WTC11 (cell line): ENCODE measurements at regions not wholly inside any gene's neighbourhood (a gene's known extent, or its start where the extent isn't known, plus 50 kb on each side); places are given as distances from the start of the nearest gene placed in this dataset.

Experiments
- ATAC-seq: fragments of 200-7000 bp; cut with Tn5 transposase; 2 replicates; pipeline ENCODE4 v1.10.0; 2021; ENCODE audit warnings: mild to moderate bottlenecking, moderate library complexity
- CTCF ChIA-PET: fragments of 300-600 bp; sonication (Branson Sonifier 250); formaldehyde crosslinking; loops from one replicate; lab custom pipeline; 2021; ENCODE audit warnings: antibody characterized with exemption; lab: Charles Lee
- POLR2A ChIA-PET: fragments of 350-600 bp; sonication (Branson Sonifier 250); formaldehyde crosslinking; loops from one replicate; lab custom pipeline; 2021; ENCODE audit warnings: antibody characterized with exemption; lab: Charles Lee
- DNase-seq: peaks from one replicate; pipeline ENCODE4 v3.0.0; 2021; ENCODE audit warnings: low spot score
- H3K27ac Mint-ChIP-seq: 2 replicates; pipeline ENCODE4 v1.8.0; 2021; ENCODE audit warnings: mixed read lengths
- H3K27me3 Mint-ChIP-seq: 2 replicates; pipeline ENCODE4 v1.8.0; 2021; ENCODE audit warnings: low read depth, mild to moderate bottlenecking, moderate library complexity, mixed read lengths
- H3K36me3 Mint-ChIP-seq: 2 replicates; pipeline ENCODE4 v1.8.0; 2021; ENCODE audit warnings: mixed read lengths
- H3K4me1 Mint-ChIP-seq: 2 replicates; pipeline ENCODE4 v1.8.0; 2022; ENCODE audit warnings: mixed read lengths
- H3K4me3 Mint-ChIP-seq: 2 replicates; pipeline ENCODE4 v1.8.0; 2021; ENCODE audit warnings: mild to moderate bottlenecking, moderate library complexity, mixed read lengths
- H3K9me3 Mint-ChIP-seq: 2 replicates; pipeline ENCODE4 v1.8.0; 2021; ENCODE audit warnings: mixed read lengths
- AFF4 ChIP-seq: sonication (generic); formaldehyde crosslinking; IDR thresholded peaks from 2 replicates; pipeline ENCODE4 v1.8.1; 2023; ENCODE audit warnings: mild to moderate bottlenecking, missing genetic modification reagents, borderline replicate concordance
- ATF6 ChIP-seq: sonication (generic); formaldehyde crosslinking; IDR thresholded peaks from 2 replicates; pipeline ENCODE4 v1.8.1; 2023; ENCODE audit warnings: mild to moderate bottlenecking, missing genetic modification reagents
- CREB1 ChIP-seq: sonication (generic); formaldehyde crosslinking; IDR thresholded peaks from 2 replicates; pipeline ENCODE4 v1.8.0; 2023; ENCODE audit warnings: mild to moderate bottlenecking, missing genetic modification reagents
- E2F5 ChIP-seq: sonication (generic); formaldehyde crosslinking; IDR thresholded peaks from 2 replicates; pipeline ENCODE4 v1.8.1; 2022; ENCODE audit warnings: mild to moderate bottlenecking, moderate library complexity, missing genetic modification reagents
- JUN ChIP-seq: sonication (generic); formaldehyde crosslinking; IDR thresholded peaks from 2 replicates; pipeline ENCODE4 v1.8.0; 2023; ENCODE audit warnings: mild to moderate bottlenecking, missing genetic modification reagents
- MXD4 ChIP-seq: fragments of 250-450 bp; sonication (Bioruptor Pico); IDR thresholded peaks from 2 replicates; pipeline ENCODE4 v1.8.0; 2021; ENCODE audit warnings: mild to moderate bottlenecking, moderate library complexity, borderline replicate concordance
- PRDM15 ChIP-seq: sonication (generic); formaldehyde crosslinking; IDR thresholded peaks from 2 replicates; pipeline ENCODE4 v1.8.0; 2022; ENCODE audit warnings: missing genetic modification reagents
- PRRX2 ChIP-seq: fragments of 250-450 bp; sonication (Bioruptor Pico); IDR thresholded peaks from 2 replicates; pipeline ENCODE4 v1.8.0; 2021; ENCODE audit warnings: mild to moderate bottlenecking
- TEAD1 ChIP-seq: sonication (generic); formaldehyde crosslinking; IDR thresholded peaks from 2 replicates; pipeline ENCODE4 v1.8.0; 2022; ENCODE audit warnings: mild to moderate bottlenecking, missing genetic modification reagents
- ZNF121 ChIP-seq: sonication (generic); formaldehyde crosslinking; IDR thresholded peaks from 2 replicates; pipeline ENCODE4 v1.8.0; 2023; ENCODE audit warnings: missing genetic modification reagents
- ZNF281 ChIP-seq: sonication (generic); formaldehyde crosslinking; IDR thresholded peaks from 2 replicates; pipeline ENCODE4 v1.8.0; 2023; ENCODE audit warnings: mild to moderate bottlenecking, missing genetic modification reagents
- ZNF317 ChIP-seq: sonication (generic); formaldehyde crosslinking; IDR thresholded peaks from 2 replicates; pipeline ENCODE4 v1.8.1; 2023; ENCODE audit warnings: low read depth, mild to moderate bottlenecking, moderate library complexity, missing genetic modification reagents, borderline replicate concordance
- ZNF671 ChIP-seq: fragments of 250-450 bp; sonication (Bioruptor Pico); IDR thresholded peaks from 2 replicates; pipeline ENCODE4 v1.8.0; 2021; ENCODE audit warnings: mild to moderate bottlenecking
- TF ChIP-seq, protein P1 (sequence below): sonication (generic); formaldehyde crosslinking; IDR thresholded peaks from 2 replicates; pipeline ENCODE4 v1.8.1; 2023; ENCODE audit warnings: mild to moderate bottlenecking, moderate library complexity, missing genetic modification reagents
- TF ChIP-seq, protein P2 (sequence below): sonication (generic); formaldehyde crosslinking; IDR thresholded peaks from 2 replicates; pipeline ENCODE4 v1.8.1; 2023; ENCODE audit warnings: mild to moderate bottlenecking, missing genetic modification reagents
- TF ChIP-seq, protein P3 (sequence below): fragments of 250-450 bp; sonication (Bioruptor Pico); IDR thresholded peaks from 2 replicates; pipeline ENCODE4 v1.9.0; 2021; ENCODE audit warnings: mild to moderate bottlenecking

GRCh38 chr1:194230351-194231144, 1044.1 kb upstream of the B3GALT2 start:
- Mint-ChIP-seq H3K27ac (no peak overlapping the region), H3K27me3 (no peaks in the 10 kb centered on the region), H3K9me3 (no peaks in the 10 kb centered on the region), H3K4me1 (no peaks in the 10 kb centered on the region), H3K36me3 (no peaks in the 10 kb centered on the region), H3K4me3 (no peak overlapping the region)
- CTCF ChIA-PET = no interaction called here
- DNase-seq = no peak
- POLR2A ChIA-PET = no interaction called here
- TF ChIP-seq ZNF671 (CRISPR knock-in tag) (no peak), ZNF281 (CRISPR knock-in tag) (no peak)
- TF ChIP-seq, all 79 proteins: peak for 0
- ATAC-seq = no peak

GRCh38 chr1:194228427-194228826, 1042.0 kb upstream of the B3GALT2 start:
- ChIA-PET POLR2A (interaction anchor here (0.7 kb wide), 1 partner anchor 1079 kb away, joined by 4 read pairs; no protein-coding TSS in a partner anchor), CTCF (no interaction called here)
- ATAC-seq = no peak
- H3K36me3 Mint-ChIP-seq = no peaks in the 10 kb centered on the region
- no peak overlapping the region for H3K4me3 Mint-ChIP-seq
- H3K27ac Mint-ChIP-seq = no peak overlapping the region
- H3K4me1 Mint-ChIP-seq = no peaks in the 10 kb centered on the region
- no peak for DNase-seq
- H3K9me3 Mint-ChIP-seq = no peaks in the 10 kb centered on the region
- H3K27me3 Mint-ChIP-seq = no peaks in the 10 kb centered on the region
- TF ChIP-seq MXD4 (CRISPR knock-in tag) = no peak
- TF ChIP-seq, protein P1, sequence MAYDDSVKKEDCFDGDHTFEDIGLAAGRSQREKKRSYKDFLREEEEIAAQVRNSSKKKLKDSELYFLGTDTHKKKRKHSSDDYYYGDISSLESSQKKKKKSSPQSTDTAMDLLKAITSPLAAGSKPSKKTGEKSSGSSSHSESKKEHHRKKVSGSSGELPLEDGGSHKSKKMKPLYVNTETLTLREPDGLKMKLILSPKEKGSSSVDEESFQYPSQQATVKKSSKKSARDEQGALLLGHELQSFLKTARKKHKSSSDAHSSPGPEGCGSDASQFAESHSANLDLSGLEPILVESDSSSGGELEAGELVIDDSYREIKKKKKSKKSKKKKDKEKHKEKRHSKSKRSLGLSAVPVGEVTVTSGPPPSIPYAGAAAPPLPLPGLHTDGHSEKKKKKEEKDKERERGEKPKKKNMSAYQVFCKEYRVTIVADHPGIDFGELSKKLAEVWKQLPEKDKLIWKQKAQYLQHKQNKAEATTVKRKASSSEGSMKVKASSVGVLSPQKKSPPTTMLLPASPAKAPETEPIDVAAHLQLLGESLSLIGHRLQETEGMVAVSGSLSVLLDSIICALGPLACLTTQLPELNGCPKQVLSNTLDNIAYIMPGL (CRISPR knock-in tag) = no peak
- TF ChIP-seq, protein P2, sequence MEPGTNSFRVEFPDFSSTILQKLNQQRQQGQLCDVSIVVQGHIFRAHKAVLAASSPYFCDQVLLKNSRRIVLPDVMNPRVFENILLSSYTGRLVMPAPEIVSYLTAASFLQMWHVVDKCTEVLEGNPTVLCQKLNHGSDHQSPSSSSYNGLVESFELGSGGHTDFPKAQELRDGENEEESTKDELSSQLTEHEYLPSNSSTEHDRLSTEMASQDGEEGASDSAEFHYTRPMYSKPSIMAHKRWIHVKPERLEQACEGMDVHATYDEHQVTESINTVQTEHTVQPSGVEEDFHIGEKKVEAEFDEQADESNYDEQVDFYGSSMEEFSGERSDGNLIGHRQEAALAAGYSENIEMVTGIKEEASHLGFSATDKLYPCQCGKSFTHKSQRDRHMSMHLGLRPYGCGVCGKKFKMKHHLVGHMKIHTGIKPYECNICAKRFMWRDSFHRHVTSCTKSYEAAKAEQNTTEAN = no peak
- no peak for TF ChIP-seq PRRX2 (CRISPR knock-in tag)
- no peak for TF ChIP-seq JUN
- no peak for TF ChIP-seq PRDM15 (CRISPR knock-in tag)
- no peak for TF ChIP-seq TEAD1 (CRISPR knock-in tag)
- no peak for TF ChIP-seq E2F5 (CRISPR knock-in tag)
- TF ChIP-seq ATF6 = no peak
- TF ChIP-seq ZNF317 (CRISPR knock-in tag) = no peak
- no peak for TF ChIP-seq ZNF671 (CRISPR knock-in tag)
- TF ChIP-seq, protein P3, sequence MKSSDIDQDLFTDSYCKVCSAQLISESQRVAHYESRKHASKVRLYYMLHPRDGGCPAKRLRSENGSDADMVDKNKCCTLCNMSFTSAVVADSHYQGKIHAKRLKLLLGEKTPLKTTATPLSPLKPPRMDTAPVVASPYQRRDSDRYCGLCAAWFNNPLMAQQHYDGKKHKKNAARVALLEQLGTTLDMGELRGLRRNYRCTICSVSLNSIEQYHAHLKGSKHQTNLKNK (CRISPR knock-in tag) = no peak
- no peak for TF ChIP-seq AFF4
- no peak for TF ChIP-seq ZNF121 (CRISPR knock-in tag)
- no peak for TF ChIP-seq CREB1 (CRISPR knock-in tag)
